UCSD-AML1 (cell line): ENCODE measurements at regions not wholly inside any gene's neighbourhood (a gene's known extent, or its start where the extent isn't known, plus 50 kb on each side); places are given as distances from the start of the nearest gene placed in this dataset.
"Not testable (repeated sequence)": the region's sequence is repeated elsewhere in the genome, so short reads cannot be mapped to it uniquely, and the experiment has no call there.

Experiments
- DNase-seq: peaks from one replicate; lab custom pipeline; 2025; ENCODE audit not compliant: unreplicated experiment; lab: John Stamatoyannopoulos, UW

DNA sequence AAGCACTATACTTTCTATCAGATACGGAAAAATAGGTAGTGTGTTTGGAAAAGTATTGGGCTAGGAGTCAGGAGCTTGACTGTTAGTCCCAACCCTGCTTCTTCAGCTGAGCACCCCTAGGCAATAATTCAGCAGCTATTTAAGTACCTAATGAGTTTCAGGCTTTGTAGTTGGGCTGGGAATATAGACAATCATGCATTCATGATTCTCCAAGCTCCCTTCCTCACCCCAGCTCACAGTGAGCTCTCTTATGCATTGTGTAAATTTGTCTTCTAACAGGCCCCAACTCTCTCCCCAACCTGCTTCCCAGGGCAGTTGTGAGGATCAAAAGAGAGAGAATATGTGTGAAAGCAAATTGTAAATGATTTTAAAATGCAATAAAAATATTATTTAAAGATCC, 201.2 kb downstream of the MSX2 start:
- DNase-seq, result no peak

DNA sequence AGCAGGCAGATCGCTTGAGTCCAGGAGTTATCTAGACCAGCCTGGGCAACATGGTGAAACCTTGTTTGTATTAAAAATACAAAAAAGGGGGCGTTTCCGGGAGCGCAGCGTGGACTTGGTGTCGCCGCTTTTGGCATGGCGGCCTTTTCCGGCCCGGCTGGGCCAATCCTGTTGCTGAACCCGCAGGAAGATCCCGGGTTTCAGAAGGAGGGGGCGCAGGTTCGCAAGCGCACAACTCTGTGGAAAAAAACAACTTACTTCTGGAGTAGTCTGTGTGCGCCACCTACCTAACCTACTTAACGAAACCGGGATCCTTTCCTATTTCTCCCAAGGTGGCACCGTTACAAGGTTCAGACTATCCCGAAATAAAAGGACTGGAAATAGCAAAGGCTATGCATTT, 198.6 kb downstream of the MSX2 start:
- DNase-seq, result no peak

DNA sequence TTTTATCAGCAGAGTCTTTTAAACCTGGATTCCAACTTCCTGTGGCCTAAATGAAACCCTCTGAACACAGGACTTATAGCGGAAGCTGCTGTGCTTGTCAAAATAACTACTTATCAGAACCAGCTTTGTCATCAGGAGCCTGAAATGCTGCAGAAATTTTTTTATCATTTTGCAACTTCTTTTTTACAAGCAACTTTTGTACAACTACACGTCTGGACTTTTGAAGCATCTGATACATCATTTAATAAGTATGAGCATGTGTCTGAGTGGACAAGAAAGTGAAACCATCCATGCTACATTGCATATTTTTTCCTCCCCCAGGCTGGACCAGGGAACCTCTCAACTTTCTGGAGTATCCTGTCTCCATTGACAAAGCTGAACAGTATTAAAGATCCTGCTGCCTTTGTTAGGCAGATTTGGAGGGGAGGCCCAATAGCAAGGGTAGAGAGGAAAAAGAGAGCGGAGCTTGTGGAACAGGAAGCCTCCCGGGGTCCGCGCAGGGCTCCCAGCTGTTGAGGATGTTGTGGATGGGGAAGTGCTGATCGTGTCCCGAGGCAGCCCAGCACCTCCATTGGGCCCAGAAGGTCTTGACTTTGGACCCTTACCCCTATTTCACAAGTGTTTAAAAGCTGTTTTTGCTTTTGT, 196.6 kb downstream of the MSX2 start:
- DNase-seq, result no peak

DNA sequence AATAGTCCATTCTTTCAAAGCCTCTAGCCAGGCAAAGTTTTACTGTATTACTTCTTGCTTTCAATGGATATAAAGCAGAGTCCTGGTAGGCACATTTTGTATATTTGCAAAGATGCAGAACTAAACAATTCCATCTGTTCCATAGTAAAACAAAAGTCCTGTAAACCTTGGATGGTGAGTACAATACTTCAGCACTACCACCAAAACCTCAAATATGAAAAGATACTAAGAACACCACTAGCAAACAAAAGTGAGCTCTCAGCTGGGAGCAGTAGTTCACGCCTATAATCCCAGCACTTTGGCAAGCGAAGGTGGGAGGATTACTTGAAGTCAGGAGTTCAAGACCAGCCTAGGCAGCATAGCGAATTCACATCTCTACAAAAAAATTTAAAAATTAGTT, 195.0 kb downstream of the MSX2 start:
- DNase-seq, result no peak

DNA sequence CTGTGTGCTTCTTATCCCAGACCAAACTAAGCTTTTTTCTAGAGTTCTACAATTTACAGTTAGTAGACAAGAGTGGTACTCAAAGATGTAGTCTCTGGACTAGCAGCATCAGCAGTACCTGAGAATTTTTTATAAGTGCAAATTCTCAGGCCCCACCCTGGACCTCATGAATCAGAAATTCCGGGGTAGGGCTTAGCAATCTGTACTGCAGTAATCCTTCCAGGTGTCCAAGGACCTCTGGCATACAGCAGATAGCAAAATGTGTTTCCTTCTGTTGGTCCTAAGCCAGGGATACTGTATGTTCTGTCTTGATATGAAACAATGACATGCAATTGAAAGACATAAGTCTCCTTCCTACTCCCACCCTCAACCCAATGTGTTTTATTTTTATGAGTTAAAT, 194.3 kb downstream of the MSX2 start:
- no peak for DNase-seq

DNA sequence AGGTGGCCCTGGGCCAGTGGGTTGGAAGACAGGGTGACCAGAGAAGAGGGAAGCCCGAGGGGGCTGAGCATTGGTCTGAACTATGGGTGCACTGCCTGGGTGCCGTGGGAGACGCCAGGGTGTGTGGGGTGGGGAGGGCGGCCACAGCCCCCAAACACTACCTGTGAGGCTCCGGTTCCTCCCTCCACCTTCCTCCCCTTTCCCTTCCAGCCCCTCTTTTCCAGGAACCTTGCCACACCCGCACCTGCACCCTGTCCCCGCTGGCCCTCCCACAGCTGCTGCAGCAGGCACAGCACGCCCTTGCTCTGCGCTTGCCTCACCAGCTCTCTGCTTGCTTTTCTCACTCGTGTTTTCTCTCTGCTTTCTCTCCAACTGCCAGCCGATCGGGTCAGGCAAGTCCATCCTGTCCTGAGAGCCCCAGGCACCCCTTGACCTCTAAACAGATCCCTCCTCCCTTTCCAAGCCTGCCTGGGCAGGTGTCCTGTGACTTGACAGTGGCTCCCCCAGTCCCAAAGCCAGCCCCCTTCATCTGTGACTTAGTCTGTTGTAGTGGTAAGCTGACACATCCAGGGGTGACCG, 193.7 kb downstream of the MSX2 start:
- no peak for DNase-seq

DNA sequence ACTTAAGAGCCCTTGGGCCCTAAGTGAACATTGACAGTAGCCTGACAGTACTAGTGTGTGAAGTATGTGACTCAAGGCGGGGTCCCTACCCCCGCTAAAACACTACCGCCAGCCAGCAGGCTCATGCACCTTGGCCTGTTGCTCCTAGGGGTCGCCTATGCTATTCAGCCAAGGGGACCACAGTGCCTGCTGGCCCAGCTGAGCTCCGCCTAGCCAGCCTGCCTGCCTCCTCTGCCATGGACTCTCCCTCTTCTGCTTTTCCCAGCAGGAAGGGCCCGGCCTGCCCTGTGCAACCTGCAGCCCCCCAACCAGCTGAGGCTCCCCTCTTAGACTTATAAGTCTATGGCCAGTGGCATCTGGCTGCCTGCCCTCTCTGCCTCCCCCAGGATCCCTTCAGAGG, 193.1 kb downstream of the MSX2 start:
- not testable (repeated sequence) for DNase-seq

DNA sequence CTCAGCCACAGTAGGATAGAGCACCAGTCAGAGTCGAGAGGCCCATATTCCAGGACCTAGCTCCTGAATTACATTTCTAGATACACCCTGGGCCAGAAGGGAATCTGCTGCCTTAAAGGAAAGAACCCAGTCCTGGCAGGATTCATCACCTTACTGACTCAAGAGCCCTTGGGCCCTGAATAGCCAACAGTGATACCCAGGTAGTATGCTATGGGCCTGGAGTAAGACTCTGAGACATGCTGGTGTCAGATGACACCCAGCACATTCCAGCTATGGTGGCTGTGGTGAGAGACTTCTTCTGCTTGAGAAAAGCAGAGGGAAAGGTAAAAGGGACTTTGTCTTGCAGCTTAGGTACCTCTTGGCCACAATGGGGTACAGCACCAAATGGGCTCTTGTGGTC, 192.5 kb downstream of the MSX2 start:
- DNase-seq, result not testable (repeated sequence)

DNA sequence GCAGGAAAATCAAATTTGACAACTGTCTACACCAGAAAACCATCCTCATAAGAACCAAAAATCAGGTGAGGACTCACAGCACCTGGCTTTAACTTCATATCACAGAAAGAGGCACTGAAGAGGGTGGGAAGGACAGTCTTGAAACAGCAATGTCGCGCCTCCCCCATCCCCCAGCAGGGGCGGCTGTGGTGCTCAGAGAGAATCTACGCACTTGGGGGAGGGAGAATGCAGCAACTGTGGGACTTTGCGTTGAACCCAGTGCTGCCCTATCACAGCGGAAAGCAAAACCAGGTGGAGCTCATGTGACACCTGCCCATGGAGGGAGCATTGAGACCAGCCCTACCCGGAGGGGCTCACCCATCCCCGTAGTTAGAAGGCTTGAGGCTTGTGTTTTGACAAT, 191.8 kb downstream of the MSX2 start:
- no peak for DNase-seq

DNA sequence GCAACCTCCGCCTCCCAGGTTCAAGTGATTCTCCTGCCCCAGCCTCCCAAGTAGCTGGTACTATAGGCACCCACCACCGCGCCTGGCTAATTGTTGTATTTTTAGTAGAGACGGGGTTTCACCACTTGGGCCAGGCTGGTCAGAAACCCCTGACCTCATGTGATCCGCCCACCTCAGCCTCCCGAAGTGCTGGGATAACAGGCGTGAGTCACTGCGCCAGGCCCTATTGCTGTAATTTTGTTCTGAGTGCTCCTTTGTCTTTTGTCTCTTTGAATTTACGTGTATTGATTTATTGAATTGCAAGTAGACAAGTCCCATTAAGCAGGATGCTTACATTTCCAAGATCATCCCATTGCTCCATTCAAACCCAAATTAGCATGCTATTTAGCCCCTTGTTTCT, 186.7 kb downstream of the MSX2 start:
- DNase-seq, result no peak

DNA sequence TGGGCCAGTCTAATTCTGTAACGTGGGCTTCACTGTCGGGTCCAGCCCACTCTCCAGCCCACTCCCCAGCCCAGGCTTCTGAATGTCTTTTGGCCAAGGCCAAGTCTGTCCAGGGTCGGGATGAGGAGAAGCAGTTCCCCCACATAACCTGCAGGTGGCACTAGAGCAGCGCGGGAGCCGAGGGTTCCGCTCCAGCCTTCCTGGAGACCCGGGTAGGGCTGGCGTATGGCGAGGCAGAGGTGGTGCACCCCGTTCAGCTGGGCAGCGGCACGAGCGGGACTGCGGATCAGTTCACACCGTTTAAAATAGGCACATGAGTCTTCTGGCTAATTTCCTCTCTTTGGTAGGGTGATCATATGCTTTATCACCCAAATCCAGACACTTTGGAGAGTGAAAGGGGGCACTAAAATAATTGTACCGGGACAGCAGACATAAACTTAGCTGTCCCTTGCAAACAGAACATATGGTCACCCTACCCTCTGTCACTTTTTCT, 185.9 kb downstream of the MSX2 start:
- DNase-seq, result peak; percentile 62

DNA sequence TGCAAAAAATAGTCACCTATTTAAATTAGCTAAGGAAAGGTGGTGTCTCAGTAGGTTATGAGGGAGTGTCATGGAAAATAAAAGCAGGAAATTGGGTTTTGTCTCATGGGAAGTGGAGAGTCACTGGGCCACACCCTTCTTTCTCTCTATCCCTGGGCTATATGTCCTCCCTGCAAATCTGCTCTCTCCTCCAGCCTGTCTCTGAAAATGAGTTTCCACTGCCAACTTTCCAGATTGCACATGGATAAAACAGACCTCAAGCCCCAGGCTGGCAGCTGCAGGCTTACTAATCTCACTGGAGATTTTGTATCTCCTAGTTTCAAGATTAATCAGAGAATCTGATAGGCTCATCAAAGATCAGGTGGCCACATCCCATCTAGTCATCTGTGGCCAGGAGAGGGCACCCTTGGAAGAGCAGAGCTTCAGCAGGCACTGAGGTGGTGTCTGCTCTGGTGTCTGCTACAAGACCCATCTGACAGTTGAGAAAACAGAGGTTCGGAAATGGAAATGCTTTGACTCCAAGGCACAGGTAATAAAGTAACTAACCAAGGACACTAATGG, 178.9 kb downstream of the MSX2 start:
- DNase-seq, result no peak

DNA sequence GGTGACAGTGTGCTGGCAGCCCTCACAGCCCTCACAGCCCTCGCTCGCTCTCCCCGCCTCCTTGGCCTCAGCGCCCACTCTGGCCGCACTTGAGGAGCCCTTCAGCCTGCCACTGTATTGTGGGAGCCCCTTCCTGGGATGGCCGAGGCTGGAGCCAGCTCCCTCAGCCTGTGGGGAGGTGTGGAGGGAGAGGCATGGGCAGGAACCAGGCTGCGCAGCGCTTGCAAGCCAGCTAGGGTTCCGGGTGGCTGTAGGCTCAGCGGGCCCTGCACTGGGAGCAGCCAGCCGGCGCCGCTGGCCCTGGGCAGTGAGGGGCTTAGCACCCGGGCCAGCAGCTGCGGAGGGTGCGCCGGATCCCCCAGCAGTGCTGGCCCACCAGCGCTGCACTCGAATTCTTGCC, 177.0 kb downstream of the MSX2 start:
- no peak for DNase-seq

DNA sequence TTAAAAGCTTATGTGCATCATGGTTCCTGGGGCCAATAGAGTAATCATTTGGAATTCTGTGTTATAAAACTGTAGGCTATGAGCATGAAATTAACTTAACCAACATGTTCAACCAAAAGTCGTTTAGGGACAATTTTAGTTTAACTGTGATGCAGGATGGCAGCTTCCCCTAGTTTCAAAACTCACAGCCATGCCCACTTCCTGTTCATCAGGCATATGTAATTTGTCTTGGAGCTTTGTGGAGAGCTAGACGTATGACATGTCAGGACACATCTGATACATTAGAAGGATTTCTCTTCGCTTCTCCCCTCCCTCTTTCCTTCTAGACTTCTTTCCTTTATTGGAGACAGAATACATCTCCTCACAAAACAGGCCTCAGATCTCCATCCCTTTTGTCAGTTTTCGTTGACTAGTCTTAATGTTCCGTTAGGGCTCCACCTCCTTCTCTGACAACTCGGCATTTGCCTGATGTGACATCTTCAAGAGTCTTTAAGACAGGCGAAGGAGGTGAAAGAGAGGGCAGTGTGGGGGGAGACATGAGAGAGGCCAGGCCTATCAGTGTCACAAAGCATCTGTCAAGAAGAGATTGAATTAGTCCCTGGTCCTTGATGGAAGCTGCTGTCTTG, 176.0 kb downstream of the MSX2 start:
- DNase-seq, result no peak

DNA sequence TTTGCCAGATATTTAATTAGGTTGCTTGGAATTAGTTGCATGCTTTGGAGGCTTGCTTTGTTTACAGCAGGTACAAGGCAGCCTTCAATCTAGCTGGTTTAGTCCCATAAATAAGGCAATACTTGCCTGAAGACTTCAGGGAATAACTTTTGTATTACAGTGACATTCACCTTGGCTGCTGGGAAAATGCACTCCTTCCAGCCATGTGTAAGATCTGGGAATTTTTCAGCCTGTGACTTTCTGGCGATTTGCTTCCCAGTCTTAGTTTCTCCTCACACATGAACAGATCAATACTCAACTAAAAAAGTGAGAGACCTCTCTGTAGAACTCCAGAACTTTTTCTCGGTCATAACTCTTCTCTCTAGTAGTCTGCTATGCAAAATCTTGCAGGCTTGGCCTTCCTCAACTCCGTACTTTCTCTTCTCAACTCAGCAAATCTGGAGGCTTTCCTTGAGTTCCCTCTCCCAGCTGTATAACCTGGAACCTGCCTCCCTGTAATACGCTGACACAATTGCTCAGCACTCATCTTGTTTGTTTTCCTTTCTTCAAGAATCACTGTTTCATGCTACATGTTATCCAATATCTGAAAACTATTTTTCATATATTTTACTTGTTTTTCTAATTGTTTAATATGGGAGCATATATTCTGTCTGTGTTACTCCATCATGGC, 173.0 kb downstream of the MSX2 start:
- DNase-seq, result no peak

DNA sequence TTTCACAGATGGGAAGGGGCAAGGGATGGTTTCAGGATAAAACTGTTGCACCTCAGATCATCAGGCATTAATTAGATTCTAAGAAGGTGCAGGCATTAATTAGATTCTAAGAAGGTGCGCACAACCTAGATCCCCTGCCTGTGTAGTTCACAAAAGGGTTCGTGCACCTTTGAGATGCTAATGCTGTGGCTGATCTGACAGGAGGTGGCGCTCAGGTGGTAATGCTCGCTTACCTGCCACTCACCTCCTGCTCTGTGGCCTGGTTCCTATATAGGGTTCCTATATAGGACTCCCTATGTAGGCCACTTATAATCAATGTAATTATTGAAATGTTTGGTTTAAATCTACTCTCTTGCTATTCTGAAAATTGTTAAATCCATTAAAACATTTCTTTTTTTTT, 171.0 kb downstream of the MSX2 start:
- no peak for DNase-seq

DNA sequence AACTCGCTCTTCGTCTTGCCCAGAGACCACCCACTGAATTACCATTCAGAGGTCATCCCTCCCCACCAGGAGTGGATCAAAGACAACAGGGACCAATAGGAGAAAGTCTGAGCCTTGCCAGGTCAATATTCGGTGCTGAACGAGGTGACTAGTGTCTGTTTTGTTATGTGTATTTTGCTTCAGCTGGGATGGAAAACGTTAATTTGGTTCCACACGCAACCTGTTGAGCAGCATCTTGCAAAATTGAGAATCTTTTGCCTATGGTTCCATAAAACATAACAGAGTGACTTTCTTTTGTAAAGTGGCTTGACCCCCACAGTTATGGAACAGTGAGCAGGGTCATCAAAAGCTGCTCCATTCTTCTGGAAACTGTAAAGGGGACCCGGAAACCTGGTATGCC, 168.4 kb downstream of the MSX2 start:
- DNase-seq, result no peak

DNA sequence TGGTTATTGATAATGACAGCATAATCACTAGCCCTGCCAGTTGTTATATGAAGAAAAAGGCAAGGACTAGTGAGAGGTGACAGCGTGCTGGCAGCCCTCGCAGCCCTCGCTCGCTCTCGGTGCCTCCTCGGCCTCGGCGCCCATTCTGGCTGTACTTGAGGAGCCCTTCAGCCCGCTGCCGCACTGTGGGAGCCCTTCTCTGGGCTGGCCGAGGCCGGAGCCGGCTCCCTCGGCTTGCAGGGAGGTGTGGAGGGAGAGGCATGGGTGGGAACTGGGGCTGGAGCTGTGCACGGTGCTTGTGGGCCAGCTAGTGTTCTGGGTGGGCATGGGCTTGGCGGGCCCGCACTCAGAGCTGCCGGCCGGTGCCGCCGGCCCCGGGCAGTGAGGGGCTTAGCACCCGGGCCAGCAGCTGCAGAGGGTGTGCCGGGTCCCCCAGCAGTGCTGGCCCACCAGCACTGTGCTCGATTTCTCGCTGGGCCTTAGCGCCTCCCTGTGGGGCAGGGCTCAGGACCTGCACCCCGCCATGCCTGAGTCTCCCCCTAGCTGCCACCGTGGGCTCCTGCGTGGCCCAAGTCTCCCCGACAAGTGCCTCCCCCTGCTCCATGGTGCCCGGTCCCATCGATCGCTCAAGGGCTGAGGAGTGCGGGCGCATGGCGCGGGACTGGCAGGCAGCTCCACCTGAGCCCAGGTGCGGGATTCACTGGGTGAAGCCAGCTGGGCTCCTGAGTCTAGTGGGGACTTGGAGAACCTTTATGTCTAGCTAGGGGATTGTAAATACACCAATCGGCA, 156.2 kb downstream of the MSX2 start:
- DNase-seq, result not testable (repeated sequence)

DNA sequence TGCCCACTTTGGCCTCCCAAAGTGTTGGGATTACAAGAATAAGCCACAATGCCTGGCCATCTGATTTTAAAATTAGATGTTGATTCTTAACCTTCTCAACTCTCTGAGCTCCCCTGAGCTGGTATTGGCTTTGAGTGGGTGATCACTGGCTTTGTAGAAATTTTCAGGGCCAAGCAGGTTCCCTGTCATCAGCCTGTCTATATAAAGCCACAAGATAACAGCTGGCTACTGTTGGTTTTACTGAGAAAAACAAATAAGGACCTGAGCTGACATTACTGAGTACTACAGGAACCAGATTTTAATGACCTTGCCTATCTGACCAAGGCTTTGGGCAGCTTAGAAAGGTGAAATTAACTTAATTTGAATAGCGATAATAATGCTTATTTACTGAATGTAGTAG, 153.6 kb downstream of the MSX2 start:
- no peak for DNase-seq

DNA sequence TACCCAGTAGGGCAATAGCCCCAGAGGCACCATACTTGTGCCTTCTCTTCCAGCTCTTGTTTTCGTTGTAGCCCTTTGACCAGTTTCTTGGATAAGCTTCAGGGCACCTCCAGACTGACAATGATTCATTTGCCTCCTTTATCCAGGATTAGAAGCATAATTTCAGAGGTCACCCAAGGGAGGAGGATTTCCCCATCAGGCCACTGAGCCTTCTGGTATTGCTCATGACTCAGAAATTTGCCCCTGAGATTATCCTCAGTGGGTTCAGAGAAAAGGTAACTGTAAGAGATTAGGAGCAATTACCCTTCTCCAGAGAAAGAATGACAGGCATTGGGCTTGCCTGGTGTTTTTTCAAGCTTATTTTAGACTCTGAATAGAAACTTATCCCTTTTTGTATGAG, 147.9 kb downstream of the MSX2 start:
- no peak for DNase-seq

DNA sequence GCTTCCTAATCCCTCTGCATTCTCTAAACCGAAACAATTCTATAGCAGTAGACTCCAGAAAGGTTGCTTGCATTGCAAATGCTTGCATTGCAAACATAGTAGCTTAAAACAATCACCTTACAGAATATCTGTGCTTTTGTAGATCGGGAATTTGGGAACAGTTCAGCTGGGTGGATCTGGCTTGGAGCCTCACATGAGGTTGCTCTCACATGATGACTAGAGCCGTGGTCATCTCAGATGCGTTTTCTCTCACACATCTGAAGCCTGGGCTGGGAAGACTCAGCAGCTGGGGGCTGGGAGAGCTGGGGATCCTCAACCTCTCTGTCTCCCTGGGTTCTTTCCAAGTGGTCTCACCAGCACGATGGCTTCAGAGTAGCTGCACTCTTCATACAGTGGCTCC, 127.8 kb downstream of the MSX2 start:
- DNase-seq, result no peak
